ENCODE measurements at regions not wholly inside any gene's neighbourhood (a gene's known extent, or its start where the extent isn't known, plus 50 kb on each side); places are given as distances from the start of the nearest gene placed in this dataset.
"Not testable (repeated sequence)": the region's sequence is repeated elsewhere in the genome, so short reads cannot be mapped to it uniquely, and the experiment has no call there.

- H3K27me3 Mint-ChIP-seq, H3K4me1 Mint-ChIP-seq, H3K36me3 Mint-ChIP-seq: not testable (repeated sequence)
Measured at GRCh38 chr6:3672339-3672738, 79.2 kb downstream of the PXDC1 start.

GRCh38 chr6:3671382-3671781 is 80.1 kb downstream of the PXDC1 start:
- Mint-ChIP-seq H3K36me3 (no peaks in the 10 kb centered on the region), H3K27ac (no peak overlapping the region), H3K27me3 (peaks cover 5% of the 10 kb centered on the region), H3K4me1 (no peaks in the 10 kb centered on the region), H3K9me3 (peaks cover 3 to 14% (median 13%) of the 10 kb centered on the region in 3 donors), H3K4me3 (no peak overlapping the region)

More at GRCh38 chr6:3672339-3672738, 79.2 kb downstream of the PXDC1 start:
- not testable (repeated sequence) for H3K4me3 Mint-ChIP-seq, H3K27ac Mint-ChIP-seq
- H3K9me3 Mint-ChIP-seq = peaks cover 0 to 16% (median 13%) of the 10 kb centered on the region in 3 donors

GRCh38 chr6:3670356-3670755 is 81.2 kb downstream of the PXDC1 start:
- no peaks in the 10 kb centered on the region for H3K4me1 Mint-ChIP-seq
- H3K4me3 Mint-ChIP-seq = no peak overlapping the region
- H3K27me3 Mint-ChIP-seq = peaks cover 5% of the 10 kb centered on the region
- H3K27ac Mint-ChIP-seq = no peak overlapping the region
- no peaks in the 10 kb centered on the region for H3K36me3 Mint-ChIP-seq
- H3K9me3 Mint-ChIP-seq = peaks cover 4 to 13% (median 11%) of the 10 kb centered on the region in 3 donors

- Mint-ChIP-seq H3K27me3 (peaks cover 5% of the 10 kb centered on the region), H3K27ac (no peak overlapping the region), H3K36me3 (no peaks in the 10 kb centered on the region), H3K4me3 (no peak overlapping the region), H3K9me3 (peaks cover 4 to 13% (median 11%) of the 10 kb centered on the region in 3 donors), H3K4me1 (no peaks in the 10 kb centered on the region)
Measured at GRCh38 chr6:3669916-3670315, 81.6 kb downstream of the PXDC1 start.

- peaks cover 4 to 13% (median 10%) of the 10 kb centered on the region in 3 donors for H3K9me3 Mint-ChIP-seq
- H3K27me3 Mint-ChIP-seq = peaks cover 5% of the 10 kb centered on the region
- no peak overlapping the region for H3K27ac Mint-ChIP-seq
- no peaks in the 10 kb centered on the region for H3K4me1 Mint-ChIP-seq
- no peak overlapping the region for H3K4me3 Mint-ChIP-seq
- H3K36me3 Mint-ChIP-seq = no peaks in the 10 kb centered on the region
Measured at GRCh38 chr6:3665608-3666007, 85.9 kb downstream of the PXDC1 start.

DNA sequence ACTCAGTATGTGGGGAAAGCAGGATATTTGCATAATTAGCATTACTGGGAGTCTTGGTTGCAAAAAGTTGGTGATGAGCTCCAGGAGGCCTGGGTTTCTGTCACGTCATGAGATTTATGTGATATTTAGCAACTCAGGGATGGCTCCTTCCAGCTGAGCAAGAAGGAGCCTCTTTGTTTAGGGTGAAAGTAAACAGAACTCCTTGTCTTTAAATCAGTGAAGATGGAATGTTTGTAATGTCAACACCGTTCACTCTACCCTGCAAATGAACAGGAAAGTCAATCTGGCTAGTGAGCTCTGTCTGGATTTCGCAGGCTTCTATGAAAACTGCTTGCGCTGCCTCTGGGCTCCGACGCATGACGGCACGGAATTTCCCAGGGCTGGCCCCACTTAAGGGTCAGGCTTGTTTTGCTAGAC is 86.9 kb downstream of the PXDC1 start:
- Mint-ChIP-seq H3K9me3 (peaks cover 4 to 12% (median 6%) of the 10 kb centered on the region in 3 donors), H3K4me1 (no peaks in the 10 kb centered on the region), H3K27ac (no peak overlapping the region), H3K27me3 (peaks cover 8% of the 10 kb centered on the region), H3K4me3 (no peak overlapping the region), H3K36me3 (no peaks in the 10 kb centered on the region)

GRCh38 chr6:3663811-3664210 is 87.7 kb downstream of the PXDC1 start:
- no peaks in the 10 kb centered on the region for H3K36me3 Mint-ChIP-seq
- peaks cover 3 to 4% (median 4%) of the 10 kb centered on the region in 3 donors for H3K9me3 Mint-ChIP-seq
- no peaks in the 10 kb centered on the region for H3K4me1 Mint-ChIP-seq
- no peak overlapping the region for H3K4me3 Mint-ChIP-seq
- H3K27ac Mint-ChIP-seq = no peak overlapping the region
- H3K27me3 Mint-ChIP-seq = peaks cover 5% of the 10 kb centered on the region

DNA sequence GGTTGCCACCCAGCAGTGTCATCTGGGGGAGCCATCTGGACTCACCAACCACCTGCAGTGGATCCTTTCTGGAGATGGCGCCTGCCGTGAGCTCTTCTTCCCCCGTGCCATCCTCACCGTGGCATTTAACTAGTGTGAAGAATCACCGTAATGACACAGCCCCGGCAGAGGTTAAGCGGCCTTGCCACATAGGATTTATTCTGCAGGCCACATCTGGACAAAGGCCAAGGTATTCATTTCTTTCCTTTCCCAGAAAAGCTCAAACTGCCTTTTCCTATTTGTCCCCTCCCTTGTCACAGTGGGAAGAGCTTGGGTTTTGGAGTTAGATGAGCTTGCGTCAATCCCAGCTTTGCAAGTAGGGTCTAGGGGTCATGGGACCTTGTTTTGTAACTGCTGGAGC is 88.4 kb downstream of the PXDC1 start:
- H3K4me3 Mint-ChIP-seq = no peak overlapping the region
- peaks cover 5% of the 10 kb centered on the region for H3K27me3 Mint-ChIP-seq
- peaks cover under 1% of the 10 kb centered on the region for H3K36me3 Mint-ChIP-seq
- no peaks in the 10 kb centered on the region for H3K4me1 Mint-ChIP-seq
- no peak overlapping the region for H3K27ac Mint-ChIP-seq
- H3K9me3 Mint-ChIP-seq = peaks cover 0 to 4% (median 3%) of the 10 kb centered on the region in 3 donors

DNA sequence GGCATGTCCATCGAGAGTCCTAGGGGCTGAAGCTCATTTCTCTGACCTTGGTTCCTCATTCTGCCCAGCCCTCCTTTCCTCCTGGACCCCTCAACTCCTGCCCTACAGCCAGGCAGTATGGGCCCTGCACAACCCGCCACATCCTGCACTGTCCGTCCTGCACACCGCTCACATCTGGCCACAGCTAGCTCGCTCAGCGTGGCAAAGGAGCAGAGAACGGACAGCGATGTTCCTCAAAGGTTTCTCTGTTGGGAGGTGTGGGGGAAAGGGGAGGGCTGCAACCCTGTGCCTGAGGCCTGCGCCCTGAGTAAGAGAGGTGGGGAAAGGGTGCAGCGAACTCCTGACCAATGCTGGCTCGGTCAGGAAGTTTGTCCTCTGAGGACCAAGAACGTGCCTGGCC is 90.1 kb downstream of the PXDC1 start:
- Mint-ChIP-seq H3K9me3 (peaks cover 0 to 3% (median 2%) of the 10 kb centered on the region in 3 donors), H3K4me1 (no peaks in the 10 kb centered on the region), H3K36me3 (peaks cover 1% of the 10 kb centered on the region), H3K27ac (no peak overlapping the region), H3K27me3 (peaks cover 3% of the 10 kb centered on the region), H3K4me3 (peak overlapping the region in 1 of 4 donors; percentile 22)

- Mint-ChIP-seq H3K27me3 (peaks cover 3% of the 10 kb centered on the region), H3K4me1 (no peaks in the 10 kb centered on the region), H3K36me3 (peaks cover 1% of the 10 kb centered on the region), H3K4me3 (no peak overlapping the region), H3K9me3 (peaks cover 0 to 3% (median 0%) of the 10 kb centered on the region in 3 donors), H3K27ac (no peak overlapping the region)
Measured at GRCh38 chr6:3660473-3660872, 91.0 kb downstream of the PXDC1 start.

- peaks cover 1% of the 10 kb centered on the region for H3K36me3 Mint-ChIP-seq
- H3K4me3 Mint-ChIP-seq = no peak overlapping the region
- no peak overlapping the region for H3K27ac Mint-ChIP-seq
- peaks cover 0 to 3% (median 0%) of the 10 kb centered on the region in 3 donors for H3K9me3 Mint-ChIP-seq
- peaks cover 3% of the 10 kb centered on the region for H3K27me3 Mint-ChIP-seq
- H3K4me1 Mint-ChIP-seq = no peaks in the 10 kb centered on the region
Measured at GRCh38 chr6:3659748-3660147, 91.8 kb downstream of the PXDC1 start.

DNA sequence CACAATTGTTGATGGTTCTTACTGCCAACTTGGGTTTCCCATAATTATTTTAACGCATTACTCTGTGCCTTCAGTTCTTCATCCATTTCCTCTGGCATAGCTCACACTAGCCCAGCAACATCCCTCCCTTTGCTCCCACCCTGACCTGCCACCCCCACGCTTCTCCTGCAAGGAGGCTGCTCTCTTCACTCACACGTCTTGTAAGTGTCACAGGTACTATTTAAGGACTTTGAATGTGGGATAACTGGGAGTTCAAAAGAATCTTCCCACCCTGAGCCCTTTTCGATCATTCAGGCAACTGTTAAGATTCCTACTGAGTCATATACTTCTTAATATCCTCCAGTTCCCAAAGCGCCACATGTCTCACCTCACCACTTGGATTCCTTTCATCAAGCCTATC is 95.4 kb downstream of the PXDC1 start:
- Mint-ChIP-seq H3K27ac (no peak overlapping the region), H3K9me3 (peaks cover 0 to 3% (median 0%) of the 10 kb centered on the region in 3 donors), H3K27me3 (peaks cover 5% of the 10 kb centered on the region), H3K4me1 (peaks cover 0 to 3% (median 0%) of the 10 kb centered on the region in 3 donors), H3K36me3 (peaks cover 3% of the 10 kb centered on the region), H3K4me3 (no peak overlapping the region)

- H3K36me3 Mint-ChIP-seq = peaks cover 3% of the 10 kb centered on the region
- no peak overlapping the region for H3K27ac Mint-ChIP-seq
- H3K9me3 Mint-ChIP-seq = peaks cover 0 to 3% (median 0%) of the 10 kb centered on the region in 3 donors
- H3K4me3 Mint-ChIP-seq = no peak overlapping the region
- peaks cover 6% of the 10 kb centered on the region for H3K27me3 Mint-ChIP-seq
- H3K4me1 Mint-ChIP-seq = peaks cover 0 to 3% (median 0%) of the 10 kb centered on the region in 3 donors
Measured at GRCh38 chr6:3654898-3655297, 96.6 kb downstream of the PXDC1 start.

- Mint-ChIP-seq H3K27ac (no peak overlapping the region), H3K4me3 (no peak overlapping the region), H3K9me3 (peaks cover 0 to 3% (median 0%) of the 10 kb centered on the region in 3 donors), H3K36me3 (peaks cover 3% of the 10 kb centered on the region), H3K4me1 (peaks cover 0 to 3% (median 0%) of the 10 kb centered on the region in 3 donors), H3K27me3 (peaks cover 6% of the 10 kb centered on the region)
Measured at GRCh38 chr6:3654436-3654835, 97.1 kb downstream of the PXDC1 start.

DNA sequence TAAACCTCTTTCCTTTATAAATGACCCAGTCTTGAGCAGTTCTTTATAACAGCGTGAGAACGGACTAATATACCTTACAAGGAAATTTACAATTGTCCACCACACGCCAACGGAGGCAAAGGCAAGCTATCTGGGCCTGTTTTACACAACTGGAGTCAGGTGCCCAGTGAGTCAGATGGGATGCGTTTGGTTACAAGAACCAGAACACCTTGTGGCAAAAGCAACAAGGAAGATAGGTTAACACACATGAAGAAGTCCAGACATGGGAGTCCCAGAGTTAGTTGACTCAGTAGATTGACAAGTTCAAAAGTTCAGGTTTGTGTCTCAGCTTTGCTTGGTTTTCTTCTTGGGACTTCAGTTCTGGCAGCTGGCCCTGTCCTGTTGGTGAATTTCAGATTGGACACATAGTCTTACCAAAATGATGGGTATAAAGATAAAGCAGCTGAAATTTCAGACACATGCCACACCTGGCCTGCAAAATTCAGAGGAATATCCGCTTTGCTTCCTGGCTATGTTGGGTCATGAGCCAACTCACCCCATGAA is 97.9 kb downstream of the PXDC1 start:
- no peak overlapping the region for H3K27ac Mint-ChIP-seq
- H3K4me3 Mint-ChIP-seq = no peak overlapping the region
- peaks cover 0 to 3% (median 0%) of the 10 kb centered on the region in 3 donors for H3K9me3 Mint-ChIP-seq
- H3K27me3 Mint-ChIP-seq = peaks cover 6% of the 10 kb centered on the region
- H3K4me1 Mint-ChIP-seq = peaks cover 0 to 3% (median 0%) of the 10 kb centered on the region in 3 donors
- peaks cover 3% of the 10 kb centered on the region for H3K36me3 Mint-ChIP-seq

DNA sequence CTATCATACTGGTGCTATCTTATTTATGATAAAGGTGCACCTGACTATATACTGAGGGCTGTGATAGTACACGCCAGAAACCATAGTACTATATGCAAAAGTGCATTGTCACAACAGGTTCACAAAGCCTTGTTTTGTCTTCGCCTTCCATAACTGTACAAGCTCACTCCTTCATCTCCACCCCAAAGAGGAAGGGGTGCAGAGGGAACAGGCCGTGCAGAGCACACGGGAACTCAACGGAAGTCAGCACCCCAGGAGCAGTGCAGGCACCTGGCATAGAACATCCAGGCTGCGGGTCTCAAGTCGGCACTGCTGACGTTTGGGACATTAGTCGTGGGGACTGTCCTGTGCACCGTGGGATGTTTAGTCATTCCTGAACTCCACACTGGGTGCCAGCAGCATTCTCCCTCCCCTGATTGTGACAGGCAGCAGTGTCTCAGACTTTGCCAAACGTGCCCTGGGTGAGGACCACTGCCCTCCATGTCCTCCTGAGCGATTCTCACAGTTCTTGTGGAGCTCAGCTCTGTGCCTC is 99.7 kb downstream of the PXDC1 start:
- no peaks in the 10 kb centered on the region for H3K9me3 Mint-ChIP-seq
- peaks cover 7% of the 10 kb centered on the region for H3K27me3 Mint-ChIP-seq
- peaks cover 0 to 3% (median 0%) of the 10 kb centered on the region in 3 donors for H3K4me1 Mint-ChIP-seq
- no peak overlapping the region for H3K4me3 Mint-ChIP-seq
- peaks cover 1% of the 10 kb centered on the region for H3K36me3 Mint-ChIP-seq
- no peak overlapping the region for H3K27ac Mint-ChIP-seq

Data from IgD-negative memory B cell (primary cell).